ENCODE measurements at regions not wholly inside any gene's neighbourhood (a gene's known extent, or its start where the extent isn't known, plus 50 kb on each side); places are given as distances from the start of the nearest gene placed in this dataset.

DNA sequence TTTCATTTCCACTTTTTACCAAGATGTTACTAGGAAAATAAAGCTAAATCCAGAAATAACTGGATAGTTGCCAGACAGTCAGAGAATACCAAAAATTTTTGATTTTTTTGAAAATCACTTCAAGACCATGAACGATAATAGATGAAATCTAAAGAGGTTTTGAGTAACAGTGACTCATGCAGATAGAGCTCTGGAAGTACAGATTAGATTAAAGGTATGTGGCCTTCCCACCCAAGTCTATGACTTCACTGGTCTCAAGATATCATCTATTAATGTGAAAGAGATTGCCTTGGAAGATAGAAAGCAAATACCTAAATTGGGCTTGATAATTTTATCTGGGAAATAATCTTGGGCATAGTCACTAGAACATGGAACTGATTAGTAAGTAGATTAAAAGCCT is 415.9 kb downstream of the METTL15 start:
- Histone ChIP-seq H3K4me3 (no peak overlapping the region), H3K27ac (no peak overlapping the region), H3K4me1 (no peaks in the 10 kb centered on the region), H3K36me3 (no peaks in the 10 kb centered on the region), H3K9me3 (peaks cover 11 to 16% of the 10 kb centered on the region in 2 donors), H3K27me3 (no peaks in the 10 kb centered on the region)
- no peak for DNase-seq (ENCODE audit: low spot score in 2 of 2)
- intact Hi-C loops (cut with DNase I; ENCODE audit: low total_unique reads): no loop called here
- TF ChIP-seq, protein P1, sequence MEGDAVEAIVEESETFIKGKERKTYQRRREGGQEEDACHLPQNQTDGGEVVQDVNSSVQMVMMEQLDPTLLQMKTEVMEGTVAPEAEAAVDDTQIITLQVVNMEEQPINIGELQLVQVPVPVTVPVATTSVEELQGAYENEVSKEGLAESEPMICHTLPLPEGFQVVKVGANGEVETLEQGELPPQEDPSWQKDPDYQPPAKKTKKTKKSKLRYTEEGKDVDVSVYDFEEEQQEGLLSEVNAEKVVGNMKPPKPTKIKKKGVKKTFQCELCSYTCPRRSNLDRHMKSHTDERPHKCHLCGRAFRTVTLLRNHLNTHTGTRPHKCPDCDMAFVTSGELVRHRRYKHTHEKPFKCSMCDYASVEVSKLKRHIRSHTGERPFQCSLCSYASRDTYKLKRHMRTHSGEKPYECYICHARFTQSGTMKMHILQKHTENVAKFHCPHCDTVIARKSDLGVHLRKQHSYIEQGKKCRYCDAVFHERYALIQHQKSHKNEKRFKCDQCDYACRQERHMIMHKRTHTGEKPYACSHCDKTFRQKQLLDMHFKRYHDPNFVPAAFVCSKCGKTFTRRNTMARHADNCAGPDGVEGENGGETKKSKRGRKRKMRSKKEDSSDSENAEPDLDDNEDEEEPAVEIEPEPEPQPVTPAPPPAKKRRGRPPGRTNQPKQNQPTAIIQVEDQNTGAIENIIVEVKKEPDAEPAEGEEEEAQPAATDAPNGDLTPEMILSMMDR (IDR thresholded peaks at IDR 0.05): no peak

DNA sequence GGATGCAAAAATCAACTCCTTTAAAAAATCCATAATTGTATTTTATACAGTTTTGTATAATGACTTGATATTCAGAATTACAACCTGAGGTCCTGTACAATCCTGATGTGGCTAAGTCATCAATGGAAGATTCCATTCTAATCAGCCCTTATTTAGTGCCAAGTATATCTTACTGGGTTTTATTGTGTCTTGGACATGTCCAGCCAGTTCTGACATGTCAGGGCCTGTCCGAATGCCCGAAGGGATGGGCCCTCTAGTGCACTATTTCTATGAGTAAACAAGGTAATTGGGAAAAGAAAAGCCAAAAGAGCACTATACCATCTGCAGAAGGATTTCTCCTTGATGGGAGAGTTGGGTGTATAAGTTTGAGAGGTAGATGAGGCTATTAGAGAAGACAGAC is 412.9 kb downstream of the METTL15 start:
- intact Hi-C loops (cut with DNase I; ENCODE audit: low total_unique reads): no loop called here
- no peak overlapping the region for H3K27ac ChIP-seq
- H3K4me1 ChIP-seq: no peaks in the 10 kb centered on the region
- peaks cover 6 to 11% of the 10 kb centered on the region in 2 donors for H3K9me3 ChIP-seq
- H3K36me3 ChIP-seq: no peaks in the 10 kb centered on the region
- no peak for DNase-seq (ENCODE audit: low spot score in 2 of 2)
- H3K4me3 ChIP-seq: no peak overlapping the region
- no peaks in the 10 kb centered on the region for H3K27me3 ChIP-seq
- TF ChIP-seq, protein P1 (IDR thresholded peaks at IDR 0.05): no peak
- TF ChIP-seq POLR2AphosphoS5 (IDR thresholded peaks at IDR 0.05) (no peak), POLR2A (IDR thresholded peaks at IDR 0.05) (no peak)

DNA sequence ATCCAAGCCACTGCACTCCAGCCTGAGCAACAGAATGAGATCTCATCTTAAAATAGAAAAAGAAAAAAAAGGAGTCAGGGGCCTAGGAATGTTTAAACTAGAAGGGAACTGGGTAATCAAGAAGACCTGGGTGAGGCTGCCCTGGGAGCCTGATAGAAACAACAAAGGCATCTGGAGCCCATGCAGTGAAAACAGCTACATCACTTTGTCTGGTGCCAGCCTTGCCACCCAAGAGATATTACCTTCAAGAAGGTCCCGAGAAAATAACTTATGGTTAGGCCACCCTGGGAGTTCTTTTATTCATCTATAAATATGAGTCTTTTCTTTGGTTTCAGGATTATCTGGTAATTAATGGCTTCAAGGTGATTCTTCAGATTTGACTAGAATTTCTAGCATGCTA is 412.1 kb downstream of the METTL15 start:
- Histone ChIP-seq H3K27me3 (no peaks in the 10 kb centered on the region), H3K4me1 (no peaks in the 10 kb centered on the region), H3K36me3 (no peaks in the 10 kb centered on the region), H3K27ac (no peak overlapping the region), H3K9me3 (peaks cover 0 to 5% of the 10 kb centered on the region in 2 donors), H3K4me3 (no peak overlapping the region)
- TF ChIP-seq POLR2AphosphoS5 (IDR thresholded peaks at IDR 0.05) (no peak), POLR2A (IDR thresholded peaks at IDR 0.05) (no peak)
- TF ChIP-seq, protein P1 (IDR thresholded peaks at IDR 0.05): no peak
- DNase-seq (ENCODE audit: low spot score in 2 of 2): no peak
- intact Hi-C loops (cut with DNase I; ENCODE audit: low total_unique reads): no loop called here

DNA sequence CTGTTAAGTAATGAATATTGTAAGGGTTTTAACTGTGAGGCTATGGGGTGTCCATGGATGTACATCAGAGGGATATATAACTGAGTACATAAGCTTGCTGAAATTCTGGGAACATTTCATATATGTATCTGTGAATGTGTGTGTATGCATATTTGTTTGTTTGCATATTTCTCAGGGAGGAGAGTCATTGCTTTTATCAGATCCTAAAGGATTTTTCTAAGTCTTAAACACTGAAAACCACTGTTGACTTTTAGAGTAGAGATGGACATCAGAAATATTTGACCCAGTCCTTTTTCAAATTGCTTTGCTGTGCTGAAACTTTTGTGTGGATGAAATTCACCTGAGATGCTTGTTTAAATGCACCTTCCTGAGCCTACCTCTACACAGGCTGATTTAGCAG is 410.6 kb downstream of the METTL15 start:
- Histone ChIP-seq H3K36me3 (no peaks in the 10 kb centered on the region), H3K27me3 (no peaks in the 10 kb centered on the region), H3K4me1 (no peaks in the 10 kb centered on the region), H3K27ac (no peak overlapping the region), H3K9me3 (no peaks in the 10 kb centered on the region), H3K4me3 (no peak overlapping the region)
- intact Hi-C loops (cut with DNase I; ENCODE audit: low total_unique reads): no loop called here
- no peak for DNase-seq (ENCODE audit: low spot score in 2 of 2)
- TF ChIP-seq POLR2AphosphoS5 (IDR thresholded peaks at IDR 0.05): no peak
- TF ChIP-seq, protein P1 (IDR thresholded peaks at IDR 0.05): no peak
- no peak for TF ChIP-seq POLR2A (IDR thresholded peaks at IDR 0.05)

DNA sequence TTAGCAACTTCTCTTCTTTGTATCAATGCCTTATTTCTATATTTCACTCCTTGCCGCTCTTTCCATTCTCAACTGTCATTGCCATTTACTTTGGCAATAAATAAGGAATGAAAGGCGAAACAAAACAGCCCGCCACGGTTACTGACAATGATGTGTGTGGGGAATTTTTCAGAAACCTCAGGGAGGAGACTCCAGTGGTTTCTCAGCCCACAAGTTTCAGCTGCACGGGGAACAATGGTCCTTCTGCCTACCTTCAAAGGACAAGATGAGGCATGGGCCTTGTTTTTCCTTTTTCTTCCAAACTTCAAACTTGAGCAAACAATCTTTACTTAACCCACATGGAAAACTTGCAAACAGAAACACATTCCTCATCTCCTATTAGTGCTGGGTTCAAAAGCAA is 409.4 kb downstream of the METTL15 start:
- Histone ChIP-seq H3K27me3 (no peaks in the 10 kb centered on the region), H3K27ac (no peak overlapping the region), H3K36me3 (no peaks in the 10 kb centered on the region), H3K4me3 (no peak overlapping the region), H3K4me1 (no peaks in the 10 kb centered on the region), H3K9me3 (no peaks in the 10 kb centered on the region)
- no peak for TF ChIP-seq POLR2AphosphoS5 (IDR thresholded peaks at IDR 0.05)
- TF ChIP-seq POLR2A (IDR thresholded peaks at IDR 0.05): no peak
- TF ChIP-seq, protein P1 (IDR thresholded peaks at IDR 0.05): no peak
- no peak for DNase-seq (ENCODE audit: low spot score in 2 of 2)
- intact Hi-C loops (cut with DNase I; ENCODE audit: low total_unique reads): no loop called here

Data from breast epithelium (tissue), 4 donors.